LNCaP clone FGC (cell line): ENCODE measurements at regions not wholly inside any gene's neighbourhood (a gene's known extent, or its start where the extent isn't known, plus 50 kb on each side); places are given as distances from the start of the nearest gene placed in this dataset.

Source experiments
- DNase-seq: peaks from one replicate; pipeline ENCODE4 v3.0.0-alpha.2; 2011; ENCODE audit warnings: low read depth
- H3K4me3 ChIP-seq: 2 replicates; pipeline ENCODE4 v1.5.1; 2011; ENCODE audit warnings: mild to moderate bottlenecking, low read depth, low read length, control low read depth
- CTCF ChIP-seq: IDR thresholded peaks from 2 replicates; pipeline ENCODE4 v1.5.1; 2012; ENCODE audit warnings: mild to moderate bottlenecking; ENCODE audit not compliant: control insufficient read depth, insufficient read depth; ENCODE audit errors: extremely low read depth

DNA sequence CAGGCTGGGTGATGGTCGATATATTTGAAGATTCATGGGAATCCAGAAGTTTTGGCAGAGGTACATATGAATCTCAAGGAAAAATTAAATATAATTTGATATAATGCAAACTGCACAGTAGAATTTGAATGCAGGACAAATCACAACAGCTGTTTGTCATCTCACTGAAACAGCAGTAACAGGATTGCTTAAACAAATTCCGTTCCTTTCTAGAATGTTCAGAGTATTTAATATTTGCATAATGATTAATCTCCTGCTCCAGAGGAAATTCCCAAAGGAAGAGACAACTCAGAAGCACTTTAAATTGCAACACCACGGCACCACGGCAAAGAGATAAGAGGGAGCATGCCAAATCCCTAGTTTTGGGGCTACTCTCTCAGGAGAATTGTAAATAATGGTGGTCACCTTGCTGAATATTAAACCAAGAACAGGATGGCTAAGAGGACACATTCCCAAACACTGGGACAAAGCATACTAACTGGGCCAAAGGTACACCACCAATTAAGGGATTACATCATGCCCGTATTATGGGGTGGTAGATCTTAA is 67.8 kb upstream of the MAP4K3 start:
- TF ChIP-seq CTCF, result no peak
- no peak for DNase-seq
- no peak overlapping the region for H3K4me3 ChIP-seq

DNA sequence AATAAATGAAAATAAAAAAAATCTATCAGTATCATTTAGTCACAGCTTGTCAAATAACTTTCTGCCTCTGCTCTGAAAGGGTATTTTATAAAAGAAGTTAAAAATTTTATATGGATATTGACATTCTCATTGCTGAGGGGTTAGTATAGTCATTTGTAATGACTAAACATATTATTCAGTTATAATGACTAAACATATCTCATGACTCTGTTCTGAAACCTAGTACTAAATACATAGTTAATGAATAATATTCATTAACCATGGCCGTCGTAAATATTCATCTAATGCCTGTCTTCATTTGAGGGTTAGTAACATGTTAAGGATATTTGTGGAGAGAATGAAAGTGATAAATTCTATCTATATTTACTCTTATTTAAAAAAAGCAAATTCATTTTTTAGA is 69.1 kb upstream of the MAP4K3 start:
- TF ChIP-seq CTCF, result no peak
- no peak overlapping the region for H3K4me3 ChIP-seq
- no peak for DNase-seq

GRCh38 chr2:39508198-39508597 is 71.1 kb upstream of the MAP4K3 start:
- no peak for TF ChIP-seq CTCF
- no peak for DNase-seq
- H3K4me3 ChIP-seq, result no peak overlapping the region

DNA sequence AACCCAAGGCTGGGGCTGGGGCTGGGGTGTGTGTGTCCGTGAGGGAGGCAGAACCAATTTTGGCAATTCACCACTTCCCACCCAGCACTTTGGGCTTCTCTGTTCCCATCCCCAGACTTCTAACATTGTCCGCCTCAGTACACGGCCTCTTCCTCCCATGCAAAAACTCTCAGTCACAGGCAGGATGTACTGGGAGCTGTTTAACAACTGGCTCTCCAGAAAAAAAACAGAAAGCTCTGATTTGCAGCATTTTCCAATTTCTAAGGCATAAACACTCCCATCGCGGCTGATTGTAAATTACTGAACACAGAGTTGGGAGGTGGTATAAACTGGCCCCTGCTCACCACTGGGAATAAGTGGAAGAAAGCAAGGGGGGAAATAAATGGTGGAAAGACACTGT is 73.1 kb upstream of the MAP4K3 start:
- DNase-seq, result no peak
- H3K4me3 ChIP-seq, result no peak overlapping the region
- TF ChIP-seq CTCF, result no peak

- TF ChIP-seq CTCF, result no peak
- H3K4me3 ChIP-seq, result no peak overlapping the region
- no peak for DNase-seq
Measured at GRCh38 chr2:39511219-39511604, 74.1 kb upstream of the MAP4K3 start.

GRCh38 chr2:39511605-39512433 is 74.7 kb upstream of the MAP4K3 start:
- no peak for TF ChIP-seq CTCF
- no peak for DNase-seq
- no peak overlapping the region for H3K4me3 ChIP-seq
